ENCODE measurements at regions not wholly inside any gene's neighbourhood (a gene's known extent, or its start where the extent isn't known, plus 50 kb on each side); places are given as distances from the start of the nearest gene placed in this dataset.

DNA sequence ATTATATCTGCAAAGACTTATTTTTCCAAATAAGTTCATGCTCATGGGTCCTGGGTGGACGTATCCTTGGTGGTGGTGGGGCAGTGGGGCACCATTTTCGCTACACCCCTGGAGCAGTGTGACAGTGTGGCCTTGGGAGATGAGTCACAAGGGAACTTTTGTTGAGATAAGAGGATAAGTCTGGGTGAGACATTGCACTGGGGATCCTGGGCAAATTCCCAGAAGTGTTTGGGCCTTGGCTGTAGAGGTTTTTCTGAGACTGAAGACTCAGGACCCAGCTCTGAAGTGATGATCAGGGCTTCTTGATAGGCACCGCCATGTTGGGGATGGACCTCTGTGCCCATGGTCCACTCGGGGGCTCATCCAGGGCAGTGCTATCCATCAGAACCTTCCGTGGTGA lies 149.4 kb downstream of the MACROH2A1 start:
- Histone ChIP-seq H3K4ac (ENCODE audit: low read depth, low read length) (no peak overlapping the region), H3K9me3 (ENCODE audit: control insufficient read depth, low read depth, low read length) (no peaks in the 10 kb centered on the region), H2BK120ac (ENCODE audit: low read depth, low read length, poor library complexity, severe bottlenecking) (no peak overlapping the region), H3K4me2 (ENCODE audit: insufficient read depth, insufficient read length, low read length) (no peak overlapping the region), H4K8ac (replicated peaks; ENCODE audit: insufficient read length, low read depth, low read length) (no peak overlapping the region), H3K27me3 (ENCODE audit: insufficient read depth, low read length) (0 out of 2 replicates have a peak, but pooled peaks cover 2% of the 10 kb centered on the region), H2AFZ (ENCODE audit: low read length) (no peak overlapping the region), H2BK5ac (ENCODE audit: insufficient read length, low read length) (no peak overlapping the region), H4K91ac (ENCODE audit: insufficient read length, low read depth, low read length) (no peak overlapping the region), H4K5ac (ENCODE audit: insufficient read length, low read depth, low read length) (no peak overlapping the region), H3K23ac (ENCODE audit: insufficient read length, low read depth, low read length) (no peak overlapping the region), H3K18ac (ENCODE audit: insufficient read length, low read depth, low read length) (no peak overlapping the region), H2BK12ac (ENCODE audit: insufficient read length, low read depth, low read length) (no peak overlapping the region), H3T11ph (ENCODE audit: low read length) (no peak overlapping the region), H2BK20ac (ENCODE audit: low read depth, low read length, poor library complexity, severe bottlenecking) (no peak overlapping the region), H3K79me1 (ENCODE audit: insufficient read depth, low read depth, low read length, poor library complexity, severe bottlenecking) (no peaks in the 10 kb centered on the region), H3K23me2 (ENCODE audit: insufficient read length, low read depth, low read length, poor library complexity, severe bottlenecking) (no peaks in the 10 kb centered on the region), H3K14ac (ENCODE audit: insufficient read depth, low read length) (no peak overlapping the region), H3K56ac (ENCODE audit: insufficient read length, low read depth, low read length) (no peak overlapping the region), H2BK15ac (ENCODE audit: low read depth, low read length) (no peak overlapping the region), H3K79me2 (ENCODE audit: insufficient read depth, low read length) (no peaks in the 10 kb centered on the region), H2AK5ac (ENCODE audit: insufficient read length, low read length) (no peak overlapping the region), H3K9ac (ENCODE audit: extremely low read depth, insufficient read length, low read length) (no peak overlapping the region), H4K20me1 (ENCODE audit: control insufficient read depth, insufficient read depth, insufficient read length) (no peaks in the 10 kb centered on the region), H3K4me1 (ENCODE audit: insufficient read depth, low read length) (no peaks in the 10 kb centered on the region), H3K27ac (ENCODE audit: insufficient read length, low read depth, low read length) (no peak overlapping the region)
- no peak for DNase-seq
- Mint-ChIP-seq H3K4me1 (peaks cover 8 to 11% of the 10 kb centered on the region in 2 experiments), H3K27ac (no peak overlapping the region; a peak in 1 of 7 replicates), H3K36me3 (ENCODE audit: insufficient read depth in 1 of 3, low read depth in 3 of 3) (no peaks in the 10 kb centered on the region), H3K9me3 (no peaks in the 10 kb centered on the region), H3K27me3 (ENCODE audit: low read depth) (peaks cover 14% of the 10 kb centered on the region), H3K4me3 (no peak overlapping the region)
- no CpG with 5 or more reads among the region's 5 CpGs for WGBS (ENCODE audit: extremely low coverage, insufficient read length, low lambda C conversion rate)
- TF ChIP-seq, protein P1, sequence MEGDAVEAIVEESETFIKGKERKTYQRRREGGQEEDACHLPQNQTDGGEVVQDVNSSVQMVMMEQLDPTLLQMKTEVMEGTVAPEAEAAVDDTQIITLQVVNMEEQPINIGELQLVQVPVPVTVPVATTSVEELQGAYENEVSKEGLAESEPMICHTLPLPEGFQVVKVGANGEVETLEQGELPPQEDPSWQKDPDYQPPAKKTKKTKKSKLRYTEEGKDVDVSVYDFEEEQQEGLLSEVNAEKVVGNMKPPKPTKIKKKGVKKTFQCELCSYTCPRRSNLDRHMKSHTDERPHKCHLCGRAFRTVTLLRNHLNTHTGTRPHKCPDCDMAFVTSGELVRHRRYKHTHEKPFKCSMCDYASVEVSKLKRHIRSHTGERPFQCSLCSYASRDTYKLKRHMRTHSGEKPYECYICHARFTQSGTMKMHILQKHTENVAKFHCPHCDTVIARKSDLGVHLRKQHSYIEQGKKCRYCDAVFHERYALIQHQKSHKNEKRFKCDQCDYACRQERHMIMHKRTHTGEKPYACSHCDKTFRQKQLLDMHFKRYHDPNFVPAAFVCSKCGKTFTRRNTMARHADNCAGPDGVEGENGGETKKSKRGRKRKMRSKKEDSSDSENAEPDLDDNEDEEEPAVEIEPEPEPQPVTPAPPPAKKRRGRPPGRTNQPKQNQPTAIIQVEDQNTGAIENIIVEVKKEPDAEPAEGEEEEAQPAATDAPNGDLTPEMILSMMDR (conservative IDR thresholded peaks at IDR 0.05), result no peak
